ENCODE measurements at regions not wholly inside any gene's neighbourhood (a gene's known extent, or its start where the extent isn't known, plus 50 kb on each side); places are given as distances from the start of the nearest gene placed in this dataset.

GRCh38 chr21:31537872-31538576, 121.5 kb upstream of the SOD1 start:
- Histone ChIP-seq H3K27ac (no peak overlapping the region), H3K9me3 (no peaks in the 10 kb centered on the region), H3K4me1 (no peaks in the 10 kb centered on the region), H3K36me3 (no peaks in the 10 kb centered on the region), H3K4me3 (no peak overlapping the region), H3K27me3 (ENCODE audit: low read depth) (no peaks in the 10 kb centered on the region)
- TF ChIP-seq, protein P1, sequence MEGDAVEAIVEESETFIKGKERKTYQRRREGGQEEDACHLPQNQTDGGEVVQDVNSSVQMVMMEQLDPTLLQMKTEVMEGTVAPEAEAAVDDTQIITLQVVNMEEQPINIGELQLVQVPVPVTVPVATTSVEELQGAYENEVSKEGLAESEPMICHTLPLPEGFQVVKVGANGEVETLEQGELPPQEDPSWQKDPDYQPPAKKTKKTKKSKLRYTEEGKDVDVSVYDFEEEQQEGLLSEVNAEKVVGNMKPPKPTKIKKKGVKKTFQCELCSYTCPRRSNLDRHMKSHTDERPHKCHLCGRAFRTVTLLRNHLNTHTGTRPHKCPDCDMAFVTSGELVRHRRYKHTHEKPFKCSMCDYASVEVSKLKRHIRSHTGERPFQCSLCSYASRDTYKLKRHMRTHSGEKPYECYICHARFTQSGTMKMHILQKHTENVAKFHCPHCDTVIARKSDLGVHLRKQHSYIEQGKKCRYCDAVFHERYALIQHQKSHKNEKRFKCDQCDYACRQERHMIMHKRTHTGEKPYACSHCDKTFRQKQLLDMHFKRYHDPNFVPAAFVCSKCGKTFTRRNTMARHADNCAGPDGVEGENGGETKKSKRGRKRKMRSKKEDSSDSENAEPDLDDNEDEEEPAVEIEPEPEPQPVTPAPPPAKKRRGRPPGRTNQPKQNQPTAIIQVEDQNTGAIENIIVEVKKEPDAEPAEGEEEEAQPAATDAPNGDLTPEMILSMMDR (IDR thresholded peaks at IDR 0.05) = no peak
- ATAC-seq (no peak), DNase-seq (no peak)
- intact Hi-C loops (cut with DNase I) = no loop called here

DNA sequence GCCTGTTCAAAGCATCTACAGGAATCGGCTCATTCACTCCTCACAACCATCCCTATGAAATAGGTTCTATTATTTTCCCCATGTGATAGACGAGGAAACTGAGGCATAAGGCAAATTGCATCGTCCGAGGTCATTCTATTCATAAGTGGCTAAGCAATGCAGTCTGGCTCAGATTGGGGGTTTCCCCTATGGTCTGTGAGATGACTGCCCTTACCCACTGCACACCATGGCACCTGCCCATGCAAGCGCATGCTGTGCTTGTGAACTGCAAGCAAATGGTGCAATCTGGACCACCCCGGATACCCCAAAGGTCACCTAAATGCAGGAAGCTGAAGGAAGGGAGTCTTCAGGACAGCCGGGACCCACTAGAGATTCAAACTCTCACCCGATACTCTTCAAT, 123.4 kb upstream of the SOD1 start:
- H3K4me3 ChIP-seq = no peak overlapping the region
- no peaks in the 10 kb centered on the region for H3K36me3 ChIP-seq
- TF ChIP-seq, protein P1 (IDR thresholded peaks at IDR 0.05) = no peak
- H3K27me3 ChIP-seq (ENCODE audit: low read depth) = no peaks in the 10 kb centered on the region
- H3K9me3 ChIP-seq = no peaks in the 10 kb centered on the region
- intact Hi-C loops (cut with DNase I) = no loop called here
- ATAC-seq (no peak), DNase-seq (no peak)
- H3K4me1 ChIP-seq = no peaks in the 10 kb centered on the region
- H3K27ac ChIP-seq = no peak overlapping the region

GRCh38 chr21:31531967-31532366, 127.5 kb upstream of the SOD1 start:
- Histone ChIP-seq H3K27ac (no peak overlapping the region), H3K4me1 (no peaks in the 10 kb centered on the region), H3K27me3 (ENCODE audit: low read depth) (no peaks in the 10 kb centered on the region), H3K9me3 (no peaks in the 10 kb centered on the region), H3K36me3 (no peaks in the 10 kb centered on the region), H3K4me3 (no peak overlapping the region)
- intact Hi-C loops (cut with DNase I) = no loop called here
- DNase-seq = no peak
- ATAC-seq = no peak
- TF ChIP-seq, protein P1 (IDR thresholded peaks at IDR 0.05) = no peak

DNA sequence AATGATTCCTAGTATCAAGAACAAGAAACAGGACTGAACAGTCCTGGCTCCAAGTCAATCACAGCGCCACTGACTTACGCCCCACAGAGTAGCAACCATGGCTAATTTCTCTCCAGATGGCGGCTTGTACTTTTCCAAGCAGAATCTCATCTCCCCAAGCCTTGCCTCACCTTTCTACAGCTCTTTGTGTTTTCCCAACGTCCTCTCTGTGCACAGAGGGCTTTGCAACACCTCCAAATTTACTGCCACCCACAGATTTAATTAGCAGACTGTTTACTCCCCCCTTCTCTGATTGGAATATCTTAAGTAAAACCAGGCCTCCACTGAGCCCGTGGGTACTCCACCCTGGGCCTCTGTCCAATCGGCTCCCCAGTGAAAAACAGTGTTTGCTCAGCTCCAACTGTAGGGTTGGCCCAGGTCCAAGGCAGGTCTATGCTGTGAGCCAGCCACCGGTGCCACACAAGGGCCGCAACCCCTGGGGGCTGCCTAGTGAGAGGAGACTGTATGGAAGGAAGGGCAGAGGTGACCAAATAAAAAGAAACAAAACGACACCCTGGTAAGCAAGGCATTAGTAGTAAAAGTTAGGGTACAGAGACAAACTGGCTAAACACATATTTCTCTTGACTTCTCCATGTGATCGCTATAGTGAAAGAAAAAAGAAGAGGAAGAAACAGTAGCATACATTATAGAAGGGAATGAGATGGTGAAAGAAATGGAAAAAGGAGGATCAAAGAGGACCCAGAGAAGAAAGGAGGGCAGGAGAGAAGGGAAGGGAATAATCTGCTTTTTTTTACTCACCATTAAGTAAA, 128.4 kb upstream of the SOD1 start:
- TF ChIP-seq, protein P1 (IDR thresholded peaks at IDR 0.05) = no peak
- H3K9me3 ChIP-seq = no peaks in the 10 kb centered on the region

DNA sequence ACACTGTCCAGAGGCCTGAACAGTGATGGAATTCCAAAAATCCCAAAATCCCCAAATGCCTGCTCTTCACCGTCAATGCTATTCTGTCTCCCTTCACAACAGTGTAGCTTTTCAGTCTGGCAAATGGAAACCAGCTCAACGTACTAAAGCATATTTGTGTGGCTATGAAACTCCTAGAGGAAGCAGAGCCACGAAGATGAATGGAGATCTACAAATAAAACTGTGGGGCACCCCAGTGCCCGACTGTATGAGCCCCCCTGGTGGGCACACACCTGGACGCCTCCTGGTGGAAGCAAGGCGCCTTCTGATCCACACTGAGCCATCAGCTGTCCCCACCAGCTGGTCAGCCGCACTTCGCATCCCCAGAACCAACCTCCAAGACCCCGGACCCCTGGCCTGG, 129.1 kb upstream of the SOD1 start:
- H3K4me3 ChIP-seq = no peak overlapping the region
- H3K9me3 ChIP-seq = no peaks in the 10 kb centered on the region
- DNase-seq (no peak), ATAC-seq (no peak)
- H3K27me3 ChIP-seq (ENCODE audit: low read depth) = no peaks in the 10 kb centered on the region
- TF ChIP-seq, protein P1 (IDR thresholded peaks at IDR 0.05) = no peak
- no peak overlapping the region for H3K27ac ChIP-seq
- intact Hi-C loops (cut with DNase I) = no loop called here
- no peaks in the 10 kb centered on the region for H3K36me3 ChIP-seq
- no peaks in the 10 kb centered on the region for H3K4me1 ChIP-seq

More for the DNA sequence above, 128.4 kb upstream of the SOD1 start:
- Histone ChIP-seq H3K4me3 (no peak overlapping the region), H3K27ac (no peak overlapping the region), H3K4me1 (no peaks in the 10 kb centered on the region), H3K36me3 (no peaks in the 10 kb centered on the region), H3K27me3 (ENCODE audit: low read depth) (no peaks in the 10 kb centered on the region)
- DNase-seq (no peak), ATAC-seq (peak in 1 of 2 donors; percentile 23)
- intact Hi-C loops (cut with DNase I) = no loop called here
